Fibroblast of skin of left biceps (primary cell): ENCODE measurements at regions not wholly inside any gene's neighbourhood (a gene's known extent, or its start where the extent isn't known, plus 50 kb on each side); places are given as distances from the start of the nearest gene placed in this dataset.
"Not testable (repeated sequence)": the region's sequence is repeated elsewhere in the genome, so short reads cannot be mapped to it uniquely, and the experiment has no call there.

ENCODE experiments used
- DNase-seq, 2 experiments: peaks; one replicate each; pipeline ENCODE4 v3.0.0-alpha.2; 2013; ENCODE audit warnings: low read depth in 2 of 2

DNA sequence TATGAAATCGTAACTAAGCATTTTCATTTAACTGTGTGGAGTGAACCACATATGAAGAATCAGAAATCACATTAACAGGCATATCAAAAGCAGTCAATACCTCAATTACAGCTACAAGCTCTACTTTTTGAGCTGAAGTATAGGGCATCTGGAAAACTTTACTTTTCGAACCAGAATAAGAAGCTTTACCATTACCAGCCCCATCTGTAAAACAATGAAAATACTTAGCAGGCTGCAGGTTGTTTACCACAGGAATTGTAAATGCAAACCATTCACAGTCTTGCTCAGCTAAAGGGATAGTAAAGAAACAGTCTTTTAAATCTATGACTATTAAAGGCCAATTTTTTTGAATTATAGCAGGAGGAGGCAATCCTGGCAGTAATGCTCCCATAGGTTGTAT lies 565.6 kb upstream of the MBL2 start:
- not testable (repeated sequence) for DNase-seq

DNA sequence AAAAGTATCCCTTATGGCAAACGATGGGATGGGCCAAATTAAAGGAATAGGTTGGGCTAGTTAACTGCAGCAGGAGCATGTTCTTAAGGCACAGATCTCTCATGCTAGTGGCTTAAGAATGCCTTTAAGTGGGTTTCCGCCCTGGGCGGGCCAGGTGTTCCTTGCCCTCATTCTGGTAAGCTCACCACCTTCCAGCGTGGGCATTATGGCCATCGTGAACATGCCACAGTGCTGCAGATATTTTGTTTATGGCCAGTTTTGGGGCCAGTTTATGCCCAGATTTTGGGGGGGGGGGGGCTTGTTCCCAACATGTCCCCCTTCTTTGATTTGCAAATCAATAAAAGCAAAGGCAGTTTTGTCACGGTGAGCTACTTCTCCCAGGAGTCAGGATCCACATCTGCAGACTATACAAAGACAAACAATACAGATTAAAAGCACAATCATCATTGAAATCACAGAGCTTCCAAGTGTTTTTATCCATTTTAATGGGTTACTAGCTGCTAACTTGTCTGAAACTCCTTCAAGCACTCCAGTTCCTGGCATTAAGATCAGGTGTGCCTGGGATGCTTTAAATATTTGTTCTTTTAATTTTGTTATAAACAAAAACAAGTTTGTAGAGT lies 563.3 kb upstream of the MBL2 start:
- DNase-seq = not testable (repeated sequence)

- no peak for DNase-seq
These were observed 558.9 kb upstream of the MBL2 start for GRCh38 chr10:53331460-53331859.

DNA sequence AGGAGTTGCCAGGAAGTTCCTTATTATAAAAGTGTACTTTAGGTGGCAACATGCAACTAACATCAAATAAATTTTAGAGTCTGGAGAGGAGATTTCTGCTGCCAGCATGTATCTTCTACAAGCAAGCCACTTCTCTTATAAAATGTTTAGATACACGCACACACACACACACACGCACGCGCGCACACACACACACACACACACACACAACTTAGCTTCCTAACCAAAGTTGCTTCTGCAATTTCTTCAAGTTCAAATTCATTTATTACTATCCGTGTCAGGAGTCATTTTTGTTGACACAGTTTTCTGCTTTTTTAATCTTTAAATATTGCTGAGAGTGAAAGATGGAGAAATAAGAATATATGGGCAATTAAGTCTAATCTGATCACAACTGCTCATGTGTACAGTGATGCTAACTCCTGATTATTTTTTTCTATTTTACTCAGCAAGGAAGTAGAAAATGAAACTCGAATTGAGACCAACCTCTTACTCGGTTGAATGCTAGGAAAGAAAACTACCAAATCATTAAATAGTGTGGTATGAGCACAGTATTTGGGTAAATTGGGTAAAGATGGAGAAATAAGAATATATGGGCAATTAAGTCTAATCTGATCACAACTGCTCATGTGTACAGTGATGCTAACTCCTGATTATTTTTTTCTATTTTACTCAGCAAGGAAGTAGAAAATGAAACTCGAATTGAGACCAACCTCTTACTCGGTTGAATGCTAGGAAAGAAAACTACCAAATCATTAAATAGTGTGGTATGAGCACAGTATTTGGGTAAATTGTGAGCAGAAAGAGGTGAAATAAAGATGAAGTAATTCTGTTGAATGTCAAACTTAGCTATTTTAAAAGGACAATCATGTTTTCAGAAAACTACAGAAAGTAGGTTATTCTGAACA lies 554.1 kb upstream of the MBL2 start:
- DNase-seq = not testable (repeated sequence)

DNA sequence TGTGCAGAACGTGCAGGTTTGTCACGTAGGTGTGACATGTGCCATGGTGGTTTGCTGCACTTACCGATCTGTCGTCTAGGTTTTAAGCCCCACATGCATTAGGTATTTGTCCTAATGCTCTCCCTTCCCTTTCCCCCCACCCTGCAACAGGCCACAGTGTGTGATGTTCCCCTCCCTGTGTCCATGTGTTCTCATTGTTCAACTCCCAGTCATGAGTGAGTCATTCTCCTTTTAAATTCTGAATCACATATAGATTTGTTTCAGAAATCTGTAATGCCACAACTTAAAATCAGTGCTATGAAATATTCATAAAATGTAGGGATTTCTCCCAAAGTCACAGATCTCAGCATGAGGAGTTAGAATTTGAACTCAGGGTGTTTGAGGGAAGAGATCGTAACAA lies 552.5 kb upstream of the MBL2 start:
- peak in 1 of 2 experiments; percentile 8 for DNase-seq

DNA sequence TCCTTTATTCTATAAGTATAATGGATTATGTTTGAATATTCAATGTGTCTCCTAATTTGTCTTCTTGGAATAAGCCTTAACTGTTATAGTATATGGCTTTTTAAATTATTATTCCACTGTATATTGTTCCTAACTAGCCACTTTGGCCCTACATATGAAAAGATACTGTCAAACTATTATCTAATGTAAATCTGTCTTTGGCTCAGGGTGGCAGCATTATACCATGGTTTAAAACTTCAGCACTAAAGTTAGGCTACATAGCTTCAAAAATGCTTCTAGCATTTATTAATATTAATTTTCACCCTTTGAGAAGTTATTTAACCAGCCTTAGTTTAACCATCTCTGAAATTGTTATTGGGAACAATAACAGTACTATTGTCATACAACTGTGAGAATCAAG lies 543.1 kb upstream of the MBL2 start:
- DNase-seq = no peak

DNA sequence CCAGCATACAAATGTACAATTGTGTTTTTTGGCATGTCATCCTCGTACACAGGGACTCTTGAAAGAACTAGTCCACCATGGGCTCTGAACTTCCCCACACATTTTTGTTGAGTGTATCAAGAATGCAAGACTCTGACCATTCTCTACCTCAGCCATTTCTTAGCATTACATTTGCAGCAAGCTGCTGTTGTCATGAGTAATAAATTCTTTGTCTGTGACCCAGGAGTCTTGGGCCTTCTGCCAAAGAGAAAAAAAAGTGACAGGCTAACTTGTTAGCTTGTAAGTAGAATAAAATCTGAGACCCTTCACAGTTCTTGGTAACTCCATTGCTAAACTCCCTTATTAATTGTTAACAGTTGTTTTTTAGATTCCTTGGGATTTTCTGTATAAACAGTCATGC lies 542.3 kb upstream of the MBL2 start:
- peak; percentile 96 to 98 for DNase-seq

GRCh38 chr10:53298443-53298842 lies 525.9 kb upstream of the MBL2 start:
- DNase-seq = no peak

DNA sequence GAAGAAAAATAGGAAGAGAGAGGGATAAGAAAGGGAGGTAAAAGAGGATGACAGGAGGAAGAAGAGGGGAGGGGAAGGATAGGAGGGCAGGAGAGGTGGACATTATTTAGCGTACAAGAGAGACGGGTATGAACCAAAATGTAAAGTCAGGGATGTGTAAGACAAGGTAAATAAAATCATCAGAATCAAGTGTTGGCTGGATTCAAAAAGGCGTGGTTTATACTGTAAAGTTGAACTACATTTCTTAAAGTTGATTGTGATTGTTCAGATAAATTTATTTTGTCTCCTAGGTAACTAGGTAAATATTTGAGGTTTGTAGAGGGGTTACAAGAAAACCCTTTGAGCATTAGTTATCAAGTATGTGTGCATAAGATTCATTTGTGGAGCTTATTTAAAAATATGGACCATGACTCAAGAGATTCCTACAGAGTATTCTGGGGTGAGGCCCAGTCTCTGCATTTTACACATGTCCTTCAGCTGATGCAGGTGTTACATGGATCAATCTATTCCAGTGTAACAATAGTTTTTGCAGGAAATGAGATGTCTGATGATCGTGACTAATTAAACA lies 512.1 kb upstream of the MBL2 start:
- no peak for DNase-seq

- no peak for DNase-seq
These were observed 504.2 kb upstream of the MBL2 start for GRCh38 chr10:53276797-53277196.

- DNase-seq = no peak
These were observed 496.9 kb upstream of the MBL2 start for GRCh38 chr10:53269482-53269881.

GRCh38 chr10:53260213-53260612 lies 487.6 kb upstream of the MBL2 start:
- no peak for DNase-seq

DNA sequence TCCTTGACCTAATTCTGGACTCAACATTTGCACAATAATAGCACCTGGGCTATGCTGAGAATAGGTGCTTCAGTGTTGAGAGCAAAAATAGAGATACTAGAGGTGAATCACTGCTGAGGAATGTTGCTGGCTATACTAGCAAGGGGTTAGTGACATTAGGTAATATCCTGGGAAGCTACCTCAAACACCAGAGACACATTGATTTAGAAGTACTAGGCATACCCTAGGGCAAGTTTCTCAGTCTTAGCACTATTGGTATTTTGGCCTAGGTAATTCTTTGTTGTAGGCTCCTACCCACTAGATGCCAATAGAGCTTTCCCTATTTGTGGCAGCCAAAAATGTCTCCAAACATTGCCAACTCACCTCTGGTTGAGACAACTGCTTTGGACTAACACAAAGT lies 484.0 kb upstream of the MBL2 start:
- no peak for DNase-seq

DNA sequence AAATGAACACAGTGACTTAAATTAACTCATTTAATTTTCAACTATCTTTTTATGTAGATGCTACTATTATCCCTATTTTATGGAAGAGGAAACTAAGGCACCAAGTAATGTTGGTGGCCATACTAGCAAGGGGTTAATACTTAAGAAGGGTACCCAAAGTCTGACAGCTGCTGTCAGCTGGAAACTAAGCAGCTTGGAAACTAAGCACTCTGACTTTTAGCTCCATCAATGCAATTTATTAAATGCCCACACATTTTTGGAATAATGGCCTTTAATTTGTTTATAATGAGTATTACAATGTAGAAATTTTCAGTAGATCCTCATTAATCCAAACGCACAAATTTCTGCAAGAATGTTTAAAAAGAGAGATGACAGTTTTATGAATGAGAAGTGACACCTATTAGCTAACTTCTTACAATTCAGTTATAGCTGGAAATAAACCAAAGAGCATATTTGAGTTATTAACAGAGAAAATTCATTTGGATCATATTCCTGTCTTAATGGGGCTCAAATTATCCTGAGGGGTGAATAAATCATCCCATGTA lies 483.1 kb upstream of the MBL2 start:
- DNase-seq = no peak

- no peak for DNase-seq
These were observed 480.6 kb upstream of the MBL2 start for GRCh38 chr10:53253221-53253620.

DNA sequence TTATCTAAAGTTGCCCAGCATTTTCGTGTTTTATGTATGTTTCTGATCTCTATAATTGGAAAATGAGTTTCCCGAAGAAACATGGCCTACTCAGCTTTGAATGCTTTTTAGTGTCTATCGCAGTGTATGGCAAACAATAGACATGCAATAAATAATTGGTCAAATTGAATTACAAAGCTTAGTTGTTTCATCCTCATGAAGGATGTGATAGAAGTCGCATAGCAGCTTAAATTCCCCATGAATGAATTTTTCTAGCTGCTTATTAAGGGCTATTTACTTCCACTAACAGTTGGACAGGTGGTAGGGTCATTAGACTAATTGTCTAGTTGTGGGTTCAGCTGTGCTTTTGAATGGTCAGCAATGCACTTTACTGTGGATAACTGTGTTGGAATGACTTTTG lies 467.3 kb upstream of the MBL2 start:
- DNase-seq = no peak

DNA sequence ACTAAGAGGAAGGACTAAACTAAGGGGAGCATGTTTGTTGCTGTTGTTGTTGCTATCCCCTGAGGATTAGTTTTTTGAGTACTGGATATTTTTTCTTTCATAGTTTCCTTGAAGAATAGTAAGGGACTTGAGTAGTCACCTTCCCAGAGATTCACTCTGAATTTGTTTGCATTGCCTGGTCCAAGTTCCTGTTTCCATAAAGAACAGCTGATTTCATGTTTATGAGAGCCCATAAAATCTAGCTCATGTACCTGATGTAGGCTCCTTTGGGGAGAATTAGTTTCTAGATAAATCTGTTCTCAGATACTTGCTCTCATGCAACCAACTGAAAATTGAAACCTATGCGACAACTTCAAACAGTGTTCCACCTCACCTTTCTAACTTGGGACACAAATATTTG lies 464.4 kb upstream of the MBL2 start:
- no peak for DNase-seq

DNA sequence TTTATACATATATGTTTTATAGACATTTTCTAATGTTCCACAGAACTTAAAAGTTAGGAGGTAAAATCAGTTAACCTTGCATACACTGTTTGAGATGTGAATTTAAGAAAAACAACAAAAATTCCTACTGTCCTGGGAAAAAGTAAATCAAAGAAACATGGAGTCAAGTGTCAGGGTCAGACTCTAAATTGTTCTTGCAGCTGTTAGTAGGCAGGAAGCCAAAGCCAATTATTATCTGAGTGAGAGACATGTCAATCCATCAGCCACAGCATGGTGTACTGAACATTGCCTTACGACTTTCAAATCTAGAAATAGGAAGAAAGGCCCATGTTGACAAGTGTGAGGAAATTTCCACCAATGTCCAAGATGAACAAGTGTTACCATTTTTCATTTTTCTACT lies 461.2 kb upstream of the MBL2 start:
- no peak for DNase-seq

DNA sequence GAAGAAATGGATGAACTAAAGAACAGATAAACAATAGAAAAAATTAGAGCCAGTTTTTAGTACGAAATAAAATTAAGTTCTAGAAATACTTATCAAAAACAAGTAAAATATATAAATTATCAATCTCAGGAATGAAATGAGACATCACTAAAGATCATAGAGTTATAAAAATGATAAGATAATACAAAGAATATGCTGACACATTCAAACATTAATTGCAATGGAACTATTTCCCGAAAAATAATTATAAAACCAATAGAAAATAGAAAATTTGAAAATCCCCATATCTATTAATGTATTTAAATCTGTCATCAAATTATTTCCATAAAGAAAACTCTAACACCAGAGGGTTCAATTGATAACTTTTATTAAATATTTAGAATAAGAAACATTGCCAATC lies 458.1 kb upstream of the MBL2 start:
- DNase-seq = no peak

- DNase-seq = no peak
These were observed 451.3 kb upstream of the MBL2 start for GRCh38 chr10:53223851-53224250.

DNA sequence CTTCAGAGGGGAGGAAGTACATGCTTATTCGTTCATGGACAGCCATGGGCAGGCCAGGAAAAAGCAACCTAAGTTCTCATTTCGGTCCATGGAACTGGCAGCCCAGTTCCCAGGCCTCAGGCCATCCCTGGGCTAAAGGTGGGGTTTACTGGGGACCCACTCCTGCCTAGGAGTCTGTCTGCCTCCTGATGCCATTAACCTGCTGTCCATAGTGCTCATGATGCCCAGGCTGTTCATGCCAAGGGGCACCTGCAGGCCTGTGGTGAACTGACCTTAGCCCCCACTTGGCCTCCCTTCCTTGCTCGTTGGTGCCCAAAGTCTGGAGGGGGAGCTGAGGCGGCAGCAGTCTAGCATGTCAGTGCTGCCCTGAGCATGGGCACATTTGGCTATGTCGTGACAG lies 450.2 kb upstream of the MBL2 start:
- no peak for DNase-seq

- DNase-seq = peak in 1 of 2 experiments; percentile 1
These were observed 437.5 kb upstream of the MBL2 start for GRCh38 chr10:53209944-53210611.
